DMS53 treated with DMSO at 0.1 percent for 48 hours (cell line): ENCODE measurements at regions not wholly inside any gene's neighbourhood (a gene's known extent, or its start where the extent isn't known, plus 50 kb on each side); places are given as distances from the start of the nearest gene placed in this dataset.
A peak's percentile ranks its signal among the peaks of the same experiment; 100 is the strongest.

Experiments used
- DNase-seq: peaks from one replicate; lab custom pipeline; 2025; ENCODE audit not compliant: unreplicated experiment; lab: John Stamatoyannopoulos, UW

DNA sequence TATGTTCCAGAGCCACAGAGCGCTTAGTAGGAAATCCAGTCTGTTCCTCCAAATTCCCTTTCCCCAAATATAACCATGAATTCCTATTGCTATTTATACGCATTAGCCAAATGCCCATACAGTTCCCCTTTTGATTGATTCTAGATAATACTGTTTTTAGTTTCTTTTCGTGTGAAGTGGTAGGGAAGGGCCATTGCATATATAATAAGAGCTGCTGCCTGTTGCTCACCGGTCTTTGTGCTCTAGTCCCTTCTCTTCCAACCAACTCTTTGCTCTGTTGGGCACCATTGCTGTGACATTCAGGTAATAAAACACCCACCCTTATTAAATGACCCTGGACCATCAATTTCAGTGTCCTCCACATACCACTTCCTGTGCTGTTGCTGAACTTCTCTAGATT, 379.9 kb upstream of the KCNMB2 start:
- no peak for DNase-seq

DNA sequence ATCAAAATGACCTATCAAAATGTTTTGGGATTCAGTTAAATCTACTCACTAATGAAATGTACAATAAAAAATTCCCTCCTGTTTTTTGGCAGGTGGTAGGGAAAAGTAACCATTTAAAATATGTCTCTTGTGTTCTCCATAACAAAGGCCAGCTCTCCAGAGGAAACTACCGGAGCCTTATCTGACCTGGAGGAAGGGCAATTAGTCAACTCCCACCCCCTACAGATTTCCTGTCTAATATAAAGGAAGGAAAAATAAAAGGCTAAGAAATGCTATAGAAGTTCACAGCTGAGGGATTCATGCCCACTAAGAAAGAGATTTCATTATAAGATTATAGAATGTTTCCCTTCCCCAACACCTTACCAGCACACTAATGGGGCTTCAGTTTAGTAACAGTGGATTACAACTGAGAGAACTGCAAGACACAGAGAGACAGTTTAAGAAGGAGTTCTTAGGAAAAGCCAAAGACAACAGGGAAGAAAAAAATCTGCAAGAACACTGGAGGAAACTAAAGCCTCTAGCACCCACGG, 376.5 kb upstream of the KCNMB2 start:
- DNase-seq: no peak

DNA sequence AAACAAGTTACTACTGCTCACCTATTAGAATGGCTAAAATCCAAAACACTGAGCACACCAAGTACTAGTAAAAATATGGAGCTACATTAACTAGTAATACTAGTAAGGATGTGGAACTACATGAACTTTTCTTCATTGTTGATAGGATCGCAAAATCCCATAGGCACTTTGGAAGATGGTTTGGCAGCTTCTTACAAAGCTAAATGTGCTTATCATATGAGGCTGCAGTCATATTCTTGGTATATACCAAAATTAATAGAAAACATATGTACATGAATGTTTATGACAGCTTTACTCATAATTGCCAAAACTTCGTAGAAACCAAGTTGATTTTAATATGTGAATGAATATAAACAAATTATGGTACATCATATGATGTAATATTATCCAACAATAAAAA, 366.8 kb upstream of the KCNMB2 start:
- no peak for DNase-seq

DNA sequence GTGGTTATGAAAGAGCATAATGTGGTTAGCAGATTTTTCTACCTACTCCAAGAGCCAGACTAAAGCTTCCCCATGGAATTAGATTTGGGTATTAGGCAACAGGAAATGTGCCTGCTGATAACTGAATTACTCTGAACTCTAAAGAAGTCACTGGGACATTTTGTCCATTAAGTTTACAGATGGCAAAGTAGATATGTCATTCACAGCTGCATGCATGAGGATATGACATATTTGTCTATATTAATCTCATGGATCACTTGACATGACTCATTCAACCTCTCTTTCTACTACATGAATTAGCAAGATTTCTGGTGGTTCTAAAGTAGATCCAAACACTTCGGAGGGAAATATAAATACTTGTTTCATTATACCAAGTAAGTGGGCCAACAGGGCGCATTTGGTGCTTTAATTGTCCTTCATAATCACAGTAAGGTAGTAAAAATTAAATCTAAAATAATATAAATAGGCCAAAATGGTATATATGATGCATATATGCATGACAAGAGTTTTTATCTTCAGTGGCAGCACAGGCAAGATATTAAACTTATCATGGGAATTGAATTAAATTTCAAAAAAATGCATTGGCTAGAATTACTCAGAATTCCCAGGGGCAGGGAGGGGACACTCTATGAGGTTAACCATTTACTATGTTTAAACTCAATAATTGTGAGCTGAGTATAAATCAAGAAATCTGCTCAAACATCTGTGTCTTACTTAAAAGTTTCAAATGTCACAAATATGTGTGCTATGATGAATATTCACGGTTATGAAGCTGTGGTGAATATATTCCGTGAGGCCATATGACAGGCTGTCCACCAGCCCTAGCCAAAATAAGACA, 365.3 kb upstream of the KCNMB2 start:
- peak; percentile 78 for DNase-seq

DNA sequence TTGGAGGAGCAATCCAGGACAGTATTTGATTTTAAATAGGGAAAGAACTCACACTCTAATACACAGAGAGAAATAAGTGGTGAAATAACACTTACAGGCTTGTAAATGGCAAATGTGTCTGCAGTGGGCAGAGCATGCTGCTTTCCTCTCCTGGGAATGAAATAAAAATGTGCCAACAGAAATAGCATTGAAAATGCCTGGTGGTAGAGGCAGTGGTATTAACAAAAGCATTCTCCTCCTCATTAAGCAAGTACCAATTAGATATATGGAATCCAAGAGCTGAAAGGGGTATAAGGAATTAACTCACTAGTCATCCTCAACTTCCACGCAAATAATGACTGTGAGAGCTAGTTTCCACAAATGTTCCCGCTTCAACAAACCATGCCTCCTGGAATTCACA, 364.1 kb upstream of the KCNMB2 start:
- no peak for DNase-seq

DNA sequence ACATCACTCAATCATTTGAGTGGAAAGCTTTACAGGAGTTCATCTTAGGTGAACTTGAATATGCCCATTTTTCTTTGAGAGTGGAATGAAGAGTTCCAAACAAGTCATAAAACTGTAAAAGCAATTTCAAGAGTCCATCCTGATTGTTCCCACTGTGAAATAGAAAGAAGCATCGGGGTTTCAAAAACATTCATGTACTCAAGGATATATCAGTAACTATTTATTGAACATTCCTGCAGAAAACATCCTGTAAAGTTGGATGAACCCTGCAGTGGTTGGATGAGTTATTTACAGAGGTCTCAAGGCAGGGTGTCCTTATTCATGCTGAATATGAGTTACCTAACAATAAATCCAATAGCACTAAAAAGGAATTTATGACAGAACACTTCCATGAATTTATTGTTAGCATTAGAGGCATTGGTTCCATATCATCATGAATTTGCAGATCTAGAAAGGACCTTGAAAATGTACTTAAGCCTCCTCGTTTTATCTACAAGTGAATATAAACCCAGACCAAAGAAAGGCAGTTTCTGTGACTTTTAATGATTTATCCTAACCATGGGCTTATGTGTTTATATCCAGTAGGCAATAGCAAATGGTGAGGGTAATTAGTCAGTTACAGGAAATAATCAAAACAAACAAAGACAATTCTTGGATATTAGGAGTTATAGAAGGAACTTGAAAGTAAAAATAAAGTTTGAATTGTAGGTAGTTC, 361.9 kb upstream of the KCNMB2 start:
- DNase-seq: no peak

DNA sequence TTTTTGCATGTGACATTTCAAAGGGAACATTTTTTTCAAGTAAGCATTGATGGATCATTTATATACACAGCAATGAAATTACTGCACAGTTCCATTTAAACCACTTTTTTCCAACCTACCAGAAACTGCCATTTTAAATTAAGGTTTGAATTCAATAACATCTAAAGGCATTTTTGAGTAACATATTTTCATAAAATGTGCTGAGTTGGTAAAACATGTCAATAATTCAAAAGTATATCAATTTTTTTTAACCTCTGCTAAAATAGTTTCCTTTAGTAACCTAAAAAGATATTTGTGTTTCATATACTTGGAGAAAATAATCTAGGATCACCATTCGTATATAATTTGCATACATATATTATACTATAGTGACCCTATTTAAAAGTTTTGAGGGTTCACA, 355.1 kb upstream of the KCNMB2 start:
- no peak for DNase-seq

DNA sequence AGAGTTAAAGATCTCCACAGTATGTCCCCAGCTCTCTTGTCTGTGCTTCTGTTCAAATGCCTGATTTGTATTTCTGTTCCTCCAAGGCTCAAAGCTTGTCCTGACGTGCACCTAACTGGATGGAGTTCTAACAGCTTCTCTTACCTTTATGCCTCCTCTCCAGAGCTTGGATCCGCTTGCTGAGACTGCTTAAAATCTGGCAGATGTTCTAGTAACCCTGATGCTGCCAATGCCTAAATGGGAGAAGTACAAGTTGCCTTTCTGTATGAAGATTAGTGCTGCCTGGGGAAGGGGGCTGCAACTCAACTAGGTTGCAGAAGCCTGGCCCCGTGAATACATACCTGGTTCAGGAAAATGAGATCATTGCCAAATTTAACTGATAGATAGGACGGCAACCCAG, 354.5 kb upstream of the KCNMB2 start:
- no peak for DNase-seq

DNA sequence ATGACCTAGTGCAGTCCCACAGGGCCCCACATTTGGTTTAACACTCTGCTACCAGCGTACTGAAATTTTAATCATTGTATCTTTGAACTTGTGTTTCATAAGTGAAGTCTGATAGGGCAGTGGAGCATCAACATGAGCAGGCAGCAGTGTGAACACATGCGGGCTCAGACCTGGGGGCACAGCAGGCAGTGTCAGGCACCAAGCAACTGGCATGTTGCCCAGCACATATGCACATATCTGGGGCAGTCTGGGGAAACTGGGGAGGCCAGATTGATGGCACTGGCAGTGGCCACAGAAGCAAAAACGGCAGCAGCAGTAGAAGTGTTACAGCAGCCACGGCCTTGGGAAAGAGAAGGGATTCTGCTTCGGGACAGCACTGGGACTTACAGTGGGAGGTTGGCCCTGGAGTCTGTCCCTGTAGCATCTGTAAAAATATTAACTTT, 353.9 kb upstream of the KCNMB2 start:
- DNase-seq: no peak

DNA sequence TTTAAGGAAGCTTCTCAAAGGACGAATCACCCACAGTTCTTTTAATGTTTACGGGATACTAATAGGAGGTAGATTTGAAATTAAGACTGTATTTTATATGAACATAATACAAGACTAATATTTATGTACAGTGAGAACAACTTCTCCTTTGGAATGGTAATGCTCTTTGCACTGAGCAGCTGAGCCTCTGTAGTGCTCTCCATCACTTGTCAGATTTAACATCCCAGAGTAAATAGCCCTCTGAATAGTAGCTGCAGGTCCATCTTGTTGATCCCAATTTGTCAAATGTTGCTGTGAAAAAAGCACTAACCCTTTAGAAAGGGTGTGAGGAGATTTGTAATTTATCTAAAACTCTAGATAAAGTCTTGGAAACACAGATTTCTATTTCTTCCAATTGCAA, 351.4 kb upstream of the KCNMB2 start:
- no peak for DNase-seq

DNA sequence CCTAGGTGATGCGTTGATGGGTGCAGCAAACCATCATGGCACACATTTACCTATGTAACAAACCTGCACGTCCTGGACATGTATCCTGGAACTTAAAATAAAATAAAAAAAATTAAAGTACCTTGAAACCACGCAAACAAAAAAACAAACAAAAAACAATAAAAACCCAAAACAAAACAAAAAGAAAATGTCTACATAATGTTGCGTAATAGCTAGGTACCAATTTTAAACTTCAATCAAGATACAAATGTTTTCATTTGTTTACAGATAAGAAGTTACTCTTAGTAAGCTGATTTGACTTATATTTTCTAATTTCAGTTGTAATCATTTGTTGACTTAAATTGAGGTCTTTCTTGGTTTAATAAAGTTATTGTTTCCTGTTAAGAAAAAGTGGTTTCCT, 349.6 kb upstream of the KCNMB2 start:
- no peak for DNase-seq

DNA sequence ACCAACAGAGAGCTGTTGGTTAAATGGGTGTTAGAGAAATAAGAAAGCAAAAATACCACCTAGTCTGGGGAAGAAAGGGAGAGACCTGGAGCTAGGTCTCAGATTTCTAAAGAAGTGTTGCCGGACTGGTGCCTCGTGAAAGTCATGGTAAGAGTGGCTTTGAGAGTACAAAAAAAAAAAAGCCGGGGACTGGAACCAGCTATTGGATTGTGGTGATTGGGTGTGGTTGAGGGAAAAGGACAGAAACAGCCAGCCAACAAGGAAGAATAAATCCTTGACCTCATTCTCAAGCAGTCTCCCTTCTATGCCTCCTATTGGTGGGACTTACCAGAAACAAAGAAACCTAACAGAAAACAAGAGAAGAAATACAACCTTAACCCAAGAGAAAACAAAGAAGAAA, 346.4 kb upstream of the KCNMB2 start:
- DNase-seq: no peak

DNA sequence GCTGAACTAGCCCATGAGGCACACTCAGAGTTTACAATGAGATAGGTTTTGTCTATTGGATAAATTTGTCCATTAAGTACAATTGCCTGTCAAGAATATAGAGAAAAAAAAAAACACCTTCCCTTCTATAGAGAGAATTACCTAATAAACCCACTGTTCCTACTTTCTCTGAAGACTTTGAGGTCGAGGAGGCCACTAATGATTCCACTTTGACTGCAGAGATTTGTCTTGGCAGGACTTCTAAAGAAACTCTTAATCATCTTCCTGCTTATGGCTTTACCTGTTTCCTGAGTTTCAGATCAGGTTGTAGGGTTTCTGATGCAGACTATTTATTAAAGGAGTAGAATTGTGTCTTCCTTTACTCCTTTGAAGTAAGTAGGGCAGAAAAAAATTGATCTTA, 342.4 kb upstream of the KCNMB2 start:
- DNase-seq: no peak

DNA sequence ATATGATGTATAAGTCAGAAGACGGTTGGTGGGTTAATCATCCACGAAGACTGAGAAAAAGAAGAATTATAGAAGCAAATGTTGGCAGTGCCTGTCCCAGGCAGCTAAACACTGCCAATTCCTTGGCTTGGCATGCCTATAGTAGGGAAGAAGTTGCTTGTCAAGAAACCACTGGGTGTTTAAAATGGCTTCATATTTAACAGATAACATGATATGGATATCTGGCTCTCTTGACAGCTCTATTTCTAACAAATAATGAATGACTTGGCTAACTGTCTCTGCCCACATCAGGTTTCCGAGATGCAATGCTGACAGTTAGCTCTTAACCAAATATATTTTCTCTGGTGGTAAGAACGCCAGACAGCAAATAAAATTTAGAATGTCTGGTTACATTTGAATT, 341.7 kb upstream of the KCNMB2 start:
- no peak for DNase-seq

DNA sequence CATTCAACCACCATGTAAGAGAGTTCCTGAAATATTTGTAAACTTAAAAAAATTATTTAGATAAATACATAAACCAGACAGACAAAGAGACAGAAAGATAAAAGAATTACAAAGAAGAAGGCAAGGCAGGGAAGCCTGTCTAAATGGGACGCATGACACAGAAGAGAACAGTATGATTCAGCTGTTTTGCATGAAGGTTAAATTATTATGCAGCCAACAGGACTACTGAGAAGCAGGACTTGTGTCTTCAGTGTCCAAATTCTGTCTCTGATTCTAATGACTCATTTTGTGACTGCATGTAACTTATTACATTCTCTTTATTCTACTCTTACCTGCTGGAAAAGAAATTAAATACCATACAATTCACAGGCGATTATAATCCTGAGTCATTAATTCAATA, 340.4 kb upstream of the KCNMB2 start:
- no peak for DNase-seq

DNA sequence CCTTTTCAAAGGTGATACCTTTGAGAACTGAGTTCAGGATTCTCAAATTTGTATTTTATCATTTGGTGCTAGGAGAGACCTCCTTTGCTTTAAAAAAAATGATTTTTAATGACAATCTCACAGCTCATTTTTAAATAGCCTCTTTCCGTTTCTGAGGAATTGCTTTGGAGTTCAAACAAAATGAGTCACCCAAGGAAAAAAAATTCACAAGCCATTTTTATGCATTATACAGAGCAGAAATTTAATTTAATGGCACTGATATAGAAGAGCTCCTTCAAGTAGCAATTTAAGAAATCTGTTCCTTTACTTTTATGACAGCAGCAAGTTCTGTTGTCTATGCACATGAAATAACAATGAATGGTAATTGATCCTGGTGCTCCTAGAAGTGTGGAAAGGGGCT, 337.9 kb upstream of the KCNMB2 start:
- DNase-seq: no peak

DNA sequence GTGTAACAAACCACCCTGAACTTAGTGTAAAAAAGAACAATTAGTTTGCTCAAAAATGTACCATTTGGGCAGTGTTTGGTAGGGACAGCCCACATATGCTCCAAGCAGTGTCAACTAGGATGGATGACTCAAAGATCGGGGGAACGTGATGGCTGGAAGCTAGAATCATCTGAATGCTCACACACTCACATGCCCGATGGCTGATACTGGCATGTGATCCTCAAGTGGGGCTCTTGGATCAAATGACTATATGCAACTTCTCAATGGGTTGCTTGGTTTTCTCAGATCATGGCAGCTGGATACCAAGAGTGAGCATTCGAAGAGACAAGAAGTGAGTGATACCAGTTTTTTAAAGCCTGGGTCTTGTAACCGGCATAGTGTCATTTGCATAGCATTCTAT, 335.9 kb upstream of the KCNMB2 start:
- no peak for DNase-seq

DNA sequence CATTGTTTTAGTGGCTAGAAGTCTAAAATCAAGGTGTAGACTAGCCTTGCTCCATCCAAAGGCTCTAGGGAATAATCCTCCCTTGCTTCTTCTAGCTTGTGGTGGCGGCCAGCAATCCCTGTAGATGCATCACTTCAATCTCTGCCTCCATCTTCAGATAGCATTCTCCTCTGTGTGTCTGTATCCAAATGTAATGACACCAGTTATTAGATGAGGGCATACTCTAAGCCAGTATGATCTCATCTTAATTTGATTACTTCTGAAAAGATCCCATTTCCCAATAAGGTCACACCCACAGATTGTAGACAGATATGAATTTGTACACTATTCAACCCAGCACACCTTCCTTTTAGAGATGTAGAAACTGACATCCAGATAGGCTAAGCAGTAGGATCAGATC, 334.5 kb upstream of the KCNMB2 start:
- DNase-seq: no peak

DNA sequence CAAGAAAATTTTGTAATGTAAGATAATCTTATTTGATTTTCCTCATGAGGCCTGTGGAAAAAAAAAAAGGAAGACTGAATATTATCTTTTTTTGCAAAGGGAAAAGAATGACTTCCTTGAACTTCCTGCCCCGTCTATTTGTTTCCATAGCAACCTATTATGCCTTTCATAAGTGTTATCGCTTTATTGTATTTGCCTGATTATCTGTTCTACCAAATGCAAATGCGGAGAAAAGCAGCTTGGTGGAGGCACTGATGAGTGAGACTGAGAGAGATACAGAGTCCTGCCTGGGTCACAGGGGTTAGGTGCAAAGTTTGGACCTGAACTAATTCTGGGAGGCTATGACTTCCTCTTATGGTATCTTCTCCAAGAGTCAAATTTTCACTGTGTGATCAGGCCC, 334.0 kb upstream of the KCNMB2 start:
- no peak for DNase-seq

DNA sequence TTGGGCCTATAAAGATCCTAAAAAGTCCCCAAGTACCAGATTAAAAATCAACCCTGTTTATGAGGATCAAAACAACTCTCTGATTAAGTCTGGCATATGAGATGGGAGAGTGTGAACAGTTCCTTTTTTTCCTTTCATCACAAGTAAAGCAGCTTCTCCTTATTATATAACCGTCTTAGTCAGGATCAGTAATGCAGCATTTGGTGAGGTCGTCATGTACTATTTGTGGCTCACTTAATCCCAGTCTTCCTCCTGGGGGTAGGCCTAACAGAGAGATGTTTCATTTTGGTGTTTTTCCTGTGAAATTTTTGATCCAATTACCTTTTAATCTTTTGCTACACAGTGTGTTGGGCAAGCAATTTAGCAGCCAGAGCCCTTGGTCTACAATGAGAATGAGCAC, 333.1 kb upstream of the KCNMB2 start:
- DNase-seq: no peak

DNA sequence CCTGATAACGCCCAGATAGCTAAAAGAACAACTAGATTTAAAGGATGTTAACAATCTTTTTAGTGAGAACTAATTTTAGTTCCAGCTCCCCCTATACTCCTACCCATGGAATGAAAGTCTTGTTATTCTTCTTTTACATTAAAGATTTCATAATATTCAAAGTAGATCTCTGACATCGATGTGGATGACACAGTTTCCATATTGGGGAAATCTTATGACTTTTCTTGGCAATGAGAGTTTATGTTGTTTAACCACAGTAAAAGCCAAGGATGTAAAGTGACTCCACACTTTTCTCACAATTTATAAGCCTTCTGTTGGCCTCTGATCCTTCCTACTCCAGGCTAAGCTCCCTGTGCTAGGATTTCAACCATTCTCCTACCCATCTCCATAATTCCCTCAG, 332.6 kb upstream of the KCNMB2 start:
- no peak for DNase-seq

DNA sequence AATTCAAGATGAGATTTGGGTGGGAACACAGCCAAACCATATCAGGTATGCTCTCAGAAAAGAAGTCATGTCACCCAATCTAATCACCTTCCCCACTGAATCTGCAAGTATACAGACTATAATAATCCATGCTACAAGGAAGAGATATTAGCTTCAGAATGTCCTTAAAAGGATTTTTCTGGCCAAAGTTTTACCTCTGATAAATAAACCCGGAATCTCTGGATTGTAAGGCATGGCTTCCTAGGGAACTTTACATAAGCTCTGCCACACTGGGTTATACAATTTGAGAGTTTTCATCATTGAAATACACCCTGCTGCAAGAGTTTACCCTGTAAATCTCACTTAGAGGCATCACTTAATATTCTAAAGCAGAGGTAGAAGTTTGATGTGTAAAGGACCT, 330.5 kb upstream of the KCNMB2 start:
- DNase-seq: no peak
